Fibroblast of villous mesenchyme (primary cell): ENCODE measurements at regions not wholly inside any gene's neighbourhood (a gene's known extent, or its start where the extent isn't known, plus 50 kb on each side); places are given as distances from the start of the nearest gene placed in this dataset.

Experiments used
- DNase-seq: peaks from one replicate; pipeline ENCODE4 v3.0.0-alpha.2; 2010; ENCODE audit warnings: low read depth
- H3K4me3 ChIP-seq: 2 replicates; pipeline ENCODE4 v1.5.1; 2011; ENCODE audit warnings: low read depth, mild to moderate bottlenecking, low read length
- TF ChIP-seq, protein P1 (sequence below): IDR thresholded peaks from 2 replicates; pipeline ENCODE4 v1.5.1; 2012; ENCODE audit warnings: low read depth, mild to moderate bottlenecking, low read length; ENCODE audit not compliant: insufficient read depth

DNA sequence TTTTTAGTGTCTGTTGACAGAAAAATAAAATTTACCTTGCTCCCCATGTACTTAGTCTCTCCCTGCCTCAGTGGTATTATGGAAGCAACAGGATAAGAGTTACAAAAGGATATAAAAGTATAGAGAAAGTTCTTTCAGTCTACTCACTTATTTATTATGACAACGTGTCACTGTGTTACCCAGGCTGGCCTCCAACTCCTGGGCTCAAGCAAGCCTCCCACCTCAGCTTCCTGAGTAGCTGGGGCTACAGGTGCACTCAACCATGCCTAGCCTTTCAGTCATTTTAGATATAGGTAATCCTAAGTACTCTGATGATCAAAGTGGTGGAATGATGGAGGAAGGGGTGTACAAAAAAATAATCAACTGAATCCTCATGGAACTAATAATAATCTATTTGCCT is 215.2 kb upstream of the MKLN1 start:
- DNase-seq = no peak
- TF ChIP-seq, protein P1, sequence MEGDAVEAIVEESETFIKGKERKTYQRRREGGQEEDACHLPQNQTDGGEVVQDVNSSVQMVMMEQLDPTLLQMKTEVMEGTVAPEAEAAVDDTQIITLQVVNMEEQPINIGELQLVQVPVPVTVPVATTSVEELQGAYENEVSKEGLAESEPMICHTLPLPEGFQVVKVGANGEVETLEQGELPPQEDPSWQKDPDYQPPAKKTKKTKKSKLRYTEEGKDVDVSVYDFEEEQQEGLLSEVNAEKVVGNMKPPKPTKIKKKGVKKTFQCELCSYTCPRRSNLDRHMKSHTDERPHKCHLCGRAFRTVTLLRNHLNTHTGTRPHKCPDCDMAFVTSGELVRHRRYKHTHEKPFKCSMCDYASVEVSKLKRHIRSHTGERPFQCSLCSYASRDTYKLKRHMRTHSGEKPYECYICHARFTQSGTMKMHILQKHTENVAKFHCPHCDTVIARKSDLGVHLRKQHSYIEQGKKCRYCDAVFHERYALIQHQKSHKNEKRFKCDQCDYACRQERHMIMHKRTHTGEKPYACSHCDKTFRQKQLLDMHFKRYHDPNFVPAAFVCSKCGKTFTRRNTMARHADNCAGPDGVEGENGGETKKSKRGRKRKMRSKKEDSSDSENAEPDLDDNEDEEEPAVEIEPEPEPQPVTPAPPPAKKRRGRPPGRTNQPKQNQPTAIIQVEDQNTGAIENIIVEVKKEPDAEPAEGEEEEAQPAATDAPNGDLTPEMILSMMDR = no peak
- H3K4me3 ChIP-seq = no peak overlapping the region

DNA sequence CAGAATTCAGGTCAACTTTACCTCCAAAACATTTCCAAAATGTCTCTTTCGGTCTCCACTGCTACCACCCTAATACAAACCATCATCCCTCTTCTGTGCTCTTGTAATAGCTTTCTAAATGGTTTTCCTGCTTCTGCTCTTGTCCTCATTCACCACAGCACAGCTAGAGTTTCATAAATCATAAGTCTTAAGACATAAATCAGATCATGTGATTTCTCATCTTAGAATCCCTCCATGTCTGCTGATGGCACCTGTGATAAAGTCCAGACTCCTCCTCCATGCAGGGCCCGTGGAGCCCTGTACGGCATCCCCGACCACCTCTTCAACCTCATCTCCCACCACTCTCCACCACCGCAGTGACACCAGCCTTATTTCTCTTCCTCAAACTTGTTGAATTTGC is 212.3 kb upstream of the MKLN1 start:
- TF ChIP-seq, protein P1 = no peak
- no peak overlapping the region for H3K4me3 ChIP-seq
- no peak for DNase-seq

DNA sequence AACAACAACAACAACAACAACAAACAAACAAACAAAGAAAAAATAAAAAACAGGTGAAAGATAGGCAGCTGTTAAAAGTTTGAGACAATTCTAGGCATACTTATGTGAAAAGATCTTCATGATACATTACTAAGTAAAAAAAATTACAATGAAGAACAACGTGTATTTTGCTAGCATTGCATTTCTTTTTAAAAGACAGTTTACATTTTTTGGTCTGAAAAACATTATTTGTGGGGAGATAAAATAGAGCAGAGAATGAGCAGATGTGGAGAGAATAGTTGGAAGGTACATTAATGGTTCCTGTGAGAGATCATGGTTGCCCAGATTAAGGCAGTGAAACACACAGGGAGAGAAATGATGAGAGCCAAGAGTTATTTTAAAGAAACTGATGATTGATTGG is 210.2 kb upstream of the MKLN1 start:
- no peak overlapping the region for H3K4me3 ChIP-seq
- TF ChIP-seq, protein P1 = no peak
- peak; percentile 51 for DNase-seq

DNA sequence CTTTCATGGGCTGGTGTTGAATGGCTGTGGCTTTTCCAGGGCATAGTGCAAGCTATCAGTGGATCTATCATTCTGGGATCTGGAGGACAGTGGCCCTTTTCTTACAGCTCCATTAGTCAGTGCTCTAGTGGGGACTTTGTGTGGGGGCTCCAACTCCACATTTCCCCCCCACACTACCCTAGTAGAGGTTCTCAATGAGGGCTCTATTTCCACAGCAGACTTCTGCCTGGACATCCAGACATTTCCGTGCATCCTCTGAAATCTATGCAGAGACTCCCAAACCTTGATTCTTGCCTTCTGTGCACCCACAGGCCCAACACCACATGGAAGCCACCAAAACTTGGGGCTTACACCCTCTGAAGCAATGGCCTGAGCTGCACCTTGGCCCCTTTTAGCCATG is 208.3 kb upstream of the MKLN1 start:
- TF ChIP-seq, protein P1 = no peak

DNA sequence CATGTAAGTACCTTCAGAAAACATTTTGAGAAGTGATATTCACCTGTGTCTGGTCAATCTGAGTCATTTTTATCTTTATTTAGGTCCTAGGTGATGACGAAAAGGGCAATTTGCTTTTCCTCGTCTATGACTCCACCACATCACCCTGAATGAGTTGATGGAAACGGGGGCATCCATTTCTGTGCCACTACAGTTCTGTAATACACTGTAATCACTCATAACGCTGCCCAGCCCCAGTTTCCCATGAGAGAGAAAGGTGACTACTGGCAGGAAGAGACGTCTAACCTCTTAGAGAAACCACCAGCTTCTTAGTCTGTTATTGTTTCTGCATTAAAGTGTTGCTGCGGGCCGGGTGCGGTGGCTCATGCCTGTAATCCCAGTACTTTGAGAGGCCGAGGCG is 205.3 kb upstream of the MKLN1 start:
- TF ChIP-seq, protein P1 = no peak
- H3K4me3 ChIP-seq = no peak overlapping the region
- DNase-seq = no peak

More for the DNA sequence above, 208.3 kb upstream of the MKLN1 start:
- DNase-seq = no peak
- no peak overlapping the region for H3K4me3 ChIP-seq

DNA sequence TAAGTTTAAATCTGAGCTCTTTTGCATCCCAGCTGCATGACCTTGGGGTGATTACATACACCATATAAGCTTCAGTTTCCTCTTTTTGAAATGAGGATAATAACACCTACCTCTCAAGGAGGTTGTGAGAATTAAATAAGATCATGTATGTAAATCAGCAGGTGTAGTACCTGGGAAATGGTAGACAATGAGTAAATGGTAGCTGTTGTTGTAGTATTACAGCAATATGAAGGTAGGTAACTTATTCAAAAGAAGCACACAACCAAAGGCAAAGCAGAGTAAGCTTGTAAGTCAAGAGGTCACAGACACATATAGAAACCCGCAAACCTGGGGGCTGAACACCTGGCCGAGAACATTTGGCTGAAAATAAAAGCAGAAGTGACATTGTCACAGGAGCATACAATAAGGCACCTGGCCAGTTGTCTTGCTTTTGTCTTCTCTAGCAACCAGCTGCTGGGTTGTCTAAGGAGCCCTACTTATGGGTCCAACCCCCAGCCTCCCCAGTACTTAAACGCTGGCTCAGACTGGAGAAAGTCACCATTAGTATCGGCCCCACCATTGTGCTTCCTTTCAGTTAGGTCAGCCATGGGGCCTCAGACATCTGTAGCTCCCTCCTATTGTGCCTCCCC is 203.6 kb upstream of the MKLN1 start:
- no peak for DNase-seq

More for the DNA sequence above, 203.6 kb upstream of the MKLN1 start:
- H3K4me3 ChIP-seq = no peak overlapping the region
- TF ChIP-seq, protein P1 = no peak
